C1 segment of cervical spinal cord (tissue), 14 donors: ENCODE measurements at regions not wholly inside any gene's neighbourhood (a gene's known extent, or its start where the extent isn't known, plus 50 kb on each side); places are given as distances from the start of the nearest gene placed in this dataset.

Experiments
- DNase-seq, 14 donors: peaks; one replicate each; lab custom pipeline; 2025; lab: John Stamatoyannopoulos, UW

GRCh38 chr1:163799190-163799805 is 477.5 kb downstream of the NUF2 start:
- no peak for DNase-seq

DNA sequence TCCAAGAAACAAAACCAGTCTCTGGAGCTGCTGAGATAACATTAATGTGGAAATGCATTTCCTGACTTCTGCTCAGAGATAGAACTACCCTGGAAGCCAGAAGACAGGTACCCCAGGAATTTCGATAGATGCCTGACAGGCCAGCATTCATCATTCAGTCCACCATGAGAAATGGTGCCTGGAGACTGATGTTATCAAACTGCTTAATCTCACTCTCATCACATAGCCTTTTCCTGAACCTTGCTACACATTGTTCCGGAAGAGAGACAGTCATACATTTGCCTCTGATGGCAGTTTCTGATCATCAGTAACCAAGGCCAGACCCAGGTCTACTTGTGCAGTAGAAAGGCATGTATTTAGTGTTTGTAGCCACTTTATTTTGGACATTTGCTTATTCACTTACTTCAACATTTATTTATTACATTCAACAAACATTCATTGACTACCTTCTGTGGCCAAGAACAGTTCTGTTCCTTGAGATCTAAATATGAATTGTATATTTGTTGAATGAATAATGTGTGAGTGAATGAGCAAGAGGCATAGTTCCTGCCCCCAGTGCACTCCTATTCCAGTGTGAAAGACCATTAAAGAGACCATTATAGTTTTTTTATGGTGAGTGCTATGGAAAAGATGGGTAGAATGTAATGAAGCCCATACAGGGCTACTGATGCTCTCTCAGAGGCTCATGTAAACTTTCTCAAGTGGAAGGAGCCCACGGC is 485.7 kb downstream of the NUF2 start:
- DNase-seq: no peak

- DNase-seq: no peak
These were observed 491.5 kb downstream of the NUF2 start for GRCh38 chr1:163813251-163813650.

GRCh38 chr1:163820226-163820625 is 498.5 kb downstream of the NUF2 start:
- no peak for DNase-seq

- no peak for DNase-seq
These were observed 499.0 kb downstream of the NUF2 start for GRCh38 chr1:163820766-163821165.

DNA sequence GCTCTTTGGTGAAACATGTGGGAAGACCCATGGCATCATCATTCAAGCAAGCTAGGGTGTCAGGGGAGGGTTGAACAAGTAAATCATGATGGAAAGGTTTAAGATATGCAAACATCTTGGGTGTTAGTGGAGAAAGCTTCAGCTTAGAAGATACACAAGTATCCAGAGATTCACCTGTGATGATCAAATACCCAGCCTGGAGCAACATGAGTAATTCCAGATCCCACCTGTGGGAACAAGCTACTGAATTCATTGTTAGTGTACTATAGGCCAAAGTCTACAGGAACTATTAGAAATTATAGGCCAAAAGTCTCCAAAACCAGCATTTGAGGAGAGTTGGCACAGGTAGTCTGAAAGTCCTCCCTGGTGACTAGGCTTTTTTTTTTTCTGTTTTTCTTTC is 499.9 kb downstream of the NUF2 start:
- DNase-seq: no peak

DNA sequence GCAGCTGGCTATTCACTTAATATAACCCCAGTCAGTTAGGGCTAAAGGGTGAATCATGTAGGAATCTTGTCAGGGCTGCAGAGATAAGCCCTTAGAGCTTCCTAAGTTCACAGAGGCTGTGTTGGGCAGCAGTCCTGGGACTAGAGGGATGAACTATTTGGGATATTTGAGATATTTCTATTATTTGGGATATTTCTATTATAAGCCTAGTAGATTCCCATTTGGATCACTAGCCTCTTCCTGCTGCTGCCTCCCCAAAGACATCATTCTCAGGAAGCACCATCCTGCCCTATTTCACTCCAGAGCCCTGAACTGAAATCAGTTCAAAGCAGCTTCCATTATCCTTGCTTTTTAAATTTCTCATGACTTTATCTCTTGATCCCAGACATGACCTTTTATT is 501.3 kb downstream of the NUF2 start:
- no peak for DNase-seq

DNA sequence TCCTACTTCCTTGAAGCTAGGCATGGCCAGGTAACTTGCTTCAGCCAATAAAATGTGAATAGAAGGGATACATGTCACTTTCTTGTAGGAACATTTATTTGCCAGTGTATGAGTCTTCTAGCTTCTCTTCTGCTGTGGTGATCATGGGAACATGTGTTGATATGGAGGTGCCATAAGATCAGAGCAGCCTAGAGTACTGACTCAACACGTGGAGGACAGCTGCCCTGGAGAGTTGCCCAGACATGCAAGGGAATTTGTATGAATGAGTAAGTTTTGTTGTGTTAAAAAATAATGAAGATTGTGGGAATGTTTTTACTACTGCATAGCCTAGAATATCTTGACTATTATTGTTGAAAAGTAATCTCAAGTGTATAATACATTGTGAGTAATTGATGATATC is 502.3 kb downstream of the NUF2 start:
- DNase-seq: no peak

DNA sequence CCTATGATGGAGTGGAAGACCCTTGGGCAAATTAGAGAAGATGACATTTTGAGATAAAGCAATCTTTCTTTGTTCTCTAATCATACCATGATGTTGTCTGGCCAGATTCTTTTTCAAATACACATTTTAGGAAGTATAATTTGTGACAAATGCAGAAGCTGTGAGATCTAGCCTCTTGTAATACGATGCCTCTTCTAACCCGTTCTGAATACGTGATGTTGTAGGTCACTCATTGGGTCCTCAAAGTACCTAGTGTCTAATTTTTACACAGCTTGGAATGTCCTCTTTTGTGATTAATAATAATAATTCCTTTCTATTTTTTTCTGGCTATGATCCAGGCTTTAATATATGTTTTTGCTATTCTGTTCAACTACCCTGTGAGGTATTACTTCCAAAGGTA is 502.7 kb downstream of the NUF2 start:
- DNase-seq: no peak

- DNase-seq: no peak
These were observed 504.7 kb downstream of the NUF2 start for GRCh38 chr1:163826500-163826899.

GRCh38 chr1:163834778-163835177 is 513.0 kb downstream of the NUF2 start:
- no peak for DNase-seq

GRCh38 chr1:163836481-163836880 is 514.7 kb downstream of the NUF2 start:
- DNase-seq: no peak

GRCh38 chr1:163837206-163837605 is 515.5 kb downstream of the NUF2 start:
- no peak for DNase-seq

DNA sequence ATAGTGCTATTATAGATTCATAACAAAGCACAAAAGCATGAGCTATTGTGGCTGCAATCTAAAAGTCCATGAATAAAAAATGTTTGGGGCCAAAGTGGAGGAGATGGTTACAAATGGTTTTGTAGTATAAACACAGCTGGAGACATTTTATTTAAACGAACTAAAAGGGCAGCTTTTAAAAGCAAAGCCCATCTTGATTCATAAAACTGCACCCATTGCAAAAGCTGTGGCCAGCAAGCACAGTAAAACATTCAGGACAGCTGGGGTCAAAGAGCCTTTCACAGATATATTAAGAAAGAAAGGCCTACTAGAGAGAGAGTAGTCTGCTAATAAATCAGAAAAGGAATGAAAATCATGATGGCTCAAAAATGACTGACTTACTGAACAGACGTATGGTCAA is 520.8 kb downstream of the NUF2 start:
- DNase-seq: no peak

DNA sequence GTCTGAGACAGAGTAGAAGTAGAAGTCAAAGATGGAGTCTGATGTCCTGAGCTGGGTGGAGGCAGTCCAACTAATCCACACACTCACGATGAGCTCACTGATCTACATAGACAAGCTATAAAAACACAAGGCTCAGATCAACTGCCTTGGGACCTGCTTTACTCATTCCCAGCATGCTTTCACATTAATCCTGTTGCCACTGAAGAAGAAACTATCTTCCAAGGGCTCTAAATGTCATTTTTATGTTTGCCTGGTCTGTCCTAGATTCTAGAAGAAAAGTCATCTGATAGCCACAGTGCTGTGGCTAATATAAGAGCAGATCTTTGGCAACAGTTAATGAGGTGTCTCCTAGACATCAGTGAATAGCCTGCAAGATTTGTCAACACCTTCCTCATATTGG is 522.7 kb downstream of the NUF2 start:
- DNase-seq: no peak

- DNase-seq: no peak
These were observed 523.5 kb downstream of the NUF2 start for GRCh38 chr1:163845279-163845678.

- no peak for DNase-seq
These were observed 542.0 kb downstream of the NUF2 start for GRCh38 chr1:163863731-163864130.

- DNase-seq: no peak
These were observed 542.5 kb downstream of the NUF2 start for GRCh38 chr1:163864207-163864606.

DNA sequence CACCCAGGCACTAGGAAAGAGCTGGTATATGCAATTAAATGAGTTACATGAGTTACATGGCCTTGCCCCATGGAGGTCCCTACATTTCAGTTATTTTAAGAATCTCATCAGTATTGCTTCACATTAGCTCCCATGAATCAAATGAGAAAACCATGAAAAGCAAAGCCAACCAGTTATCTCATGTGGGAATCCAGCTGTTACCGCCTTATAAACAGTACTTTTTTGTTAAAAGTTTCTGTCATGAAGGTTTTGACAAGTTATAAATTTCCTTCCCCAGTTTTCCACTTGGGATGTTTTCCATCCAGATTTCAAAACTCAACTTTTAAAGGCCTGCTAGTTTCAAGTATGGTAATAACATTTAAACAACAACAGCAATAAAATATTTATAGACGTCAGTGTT is 544.8 kb downstream of the NUF2 start:
- DNase-seq: no peak

DNA sequence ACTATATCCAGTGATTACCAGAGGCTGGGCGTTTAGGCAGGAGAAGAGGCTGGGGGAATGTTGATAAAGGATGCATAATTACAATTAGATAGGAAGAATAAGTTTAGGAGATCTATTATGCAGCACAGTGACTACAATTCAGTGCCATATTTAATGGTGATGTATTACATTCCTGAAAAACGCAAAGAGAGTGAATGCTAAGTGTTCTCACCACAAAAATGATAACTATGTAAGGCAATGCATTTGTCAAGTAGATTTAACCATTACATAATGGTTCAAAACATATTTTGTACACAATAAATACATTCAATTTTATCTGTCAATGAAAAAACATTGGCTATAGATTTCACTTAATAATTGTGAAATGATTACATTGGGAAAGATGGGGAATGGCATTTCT is 548.9 kb downstream of the NUF2 start:
- no peak for DNase-seq

- DNase-seq: no peak
These were observed 550.3 kb downstream of the NUF2 start for GRCh38 chr1:163872067-163872466.

DNA sequence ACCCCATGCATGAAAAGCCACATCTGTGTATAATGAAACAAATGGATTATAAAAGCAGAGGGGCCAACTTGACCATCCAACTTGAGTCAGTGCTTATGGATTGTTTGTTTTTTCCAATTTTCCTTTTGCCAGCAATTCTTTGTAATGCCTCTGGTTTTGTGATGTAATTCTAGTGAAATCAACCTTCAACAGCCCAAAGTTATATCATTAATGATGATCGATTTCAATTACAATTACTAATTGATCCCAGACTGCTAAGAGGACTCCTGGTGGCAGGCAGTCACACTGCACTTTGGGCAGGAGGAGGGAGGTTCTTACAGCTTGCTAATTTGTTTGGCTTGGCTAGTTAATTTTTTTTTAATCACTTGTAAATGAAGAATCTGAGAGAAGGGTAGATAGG is 552.3 kb downstream of the NUF2 start:
- DNase-seq: no peak

DNA sequence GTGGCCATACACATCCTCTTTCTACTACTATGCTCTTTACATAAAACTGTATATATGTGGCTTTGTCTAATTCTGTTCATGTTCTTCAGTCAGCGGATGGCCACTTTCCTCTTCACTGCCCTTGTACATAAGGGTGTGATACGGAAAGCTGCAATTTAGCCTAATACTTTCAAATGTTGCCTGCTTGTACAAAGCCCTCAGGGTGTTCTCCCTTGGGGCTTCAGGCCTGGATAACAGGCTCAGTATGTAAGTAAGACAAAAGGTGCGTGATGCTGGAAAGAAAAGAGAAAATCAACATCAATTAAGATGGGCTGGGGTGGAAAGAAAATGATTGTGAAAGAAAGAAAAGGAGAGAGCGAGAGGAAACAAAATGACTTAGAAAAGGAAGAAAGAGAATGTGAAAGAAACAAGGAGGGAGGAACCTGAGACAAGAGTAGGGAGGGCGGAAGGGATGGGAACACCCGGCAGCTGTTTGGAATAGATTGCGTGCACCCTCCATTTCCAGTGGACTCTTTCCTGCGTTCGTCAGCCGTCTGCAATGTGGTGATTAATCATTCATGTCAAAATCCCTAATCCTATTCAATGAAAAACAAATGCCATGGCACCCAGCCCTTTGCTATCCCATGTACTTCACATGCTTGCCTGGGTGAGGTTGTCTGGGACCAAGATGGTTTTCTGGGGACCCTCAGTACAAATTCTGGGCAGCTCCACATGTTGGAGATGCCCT is 553.6 kb downstream of the NUF2 start:
- no peak for DNase-seq
